ENCODE measurements at regions not wholly inside any gene's neighbourhood (a gene's known extent, or its start where the extent isn't known, plus 50 kb on each side); places are given as distances from the start of the nearest gene placed in this dataset.
"Not testable (repeated sequence)": the region's sequence is repeated elsewhere in the genome, so short reads cannot be mapped to it uniquely, and the experiment has no call there.

- DNase-seq (ENCODE audit: extremely low read depth, low read depth) = no peak
- TF ChIP-seq CTCF (IDR thresholded peaks at IDR 0.05; ENCODE audit: low read depth, low read length, missing control alignments) = no peak
- H3K4me3 ChIP-seq (replicated peaks; ENCODE audit: low read depth, low read length) = no peak overlapping the region
Observed at GRCh38 chr4:186845137-186845842, 121.6 kb upstream of the FAT1 start.

GRCh38 chr4:186846426-186846825 lies 122.8 kb upstream of the FAT1 start:
- DNase-seq (ENCODE audit: extremely low read depth, low read depth) = no peak
- no peak overlapping the region for H3K4me3 ChIP-seq (replicated peaks; ENCODE audit: low read depth, low read length)
- TF ChIP-seq CTCF (IDR thresholded peaks at IDR 0.05; ENCODE audit: low read depth, low read length, missing control alignments) = no peak

GRCh38 chr4:186847429-186848131 lies 123.9 kb upstream of the FAT1 start:
- not testable (repeated sequence) for H3K4me3 ChIP-seq (replicated peaks; ENCODE audit: low read depth, low read length); DNase-seq (ENCODE audit: extremely low read depth, low read depth)

- H3K4me3 ChIP-seq (replicated peaks; ENCODE audit: low read depth, low read length) = no peak overlapping the region
- no peak for TF ChIP-seq CTCF (IDR thresholded peaks at IDR 0.05; ENCODE audit: low read depth, low read length, missing control alignments)
- no peak for DNase-seq (ENCODE audit: extremely low read depth, low read depth)
Observed at GRCh38 chr4:186848437-186848836, 124.8 kb upstream of the FAT1 start.

- no peak overlapping the region for H3K4me3 ChIP-seq (replicated peaks; ENCODE audit: low read depth, low read length)
- no peak for DNase-seq (ENCODE audit: extremely low read depth, low read depth)
- TF ChIP-seq CTCF (IDR thresholded peaks at IDR 0.05; ENCODE audit: low read depth, low read length, missing control alignments) = no peak
Observed at GRCh38 chr4:186851291-186852072, 127.8 kb upstream of the FAT1 start.

- no peak for TF ChIP-seq CTCF (IDR thresholded peaks at IDR 0.05; ENCODE audit: low read depth, low read length, missing control alignments)
- no peak overlapping the region for H3K4me3 ChIP-seq (replicated peaks; ENCODE audit: low read depth, low read length)
- DNase-seq (ENCODE audit: extremely low read depth, low read depth) = no peak
Observed at GRCh38 chr4:186852073-186852420, 128.4 kb upstream of the FAT1 start.

GRCh38 chr4:186852964-186853391 lies 129.3 kb upstream of the FAT1 start:
- TF ChIP-seq CTCF (IDR thresholded peaks at IDR 0.05; ENCODE audit: low read depth, low read length, missing control alignments) = no peak
- no peak for DNase-seq (ENCODE audit: extremely low read depth, low read depth)
- H3K4me3 ChIP-seq (replicated peaks; ENCODE audit: low read depth, low read length) = no peak overlapping the region
